ENCODE measurements at regions not wholly inside any gene's neighbourhood (a gene's known extent, or its start where the extent isn't known, plus 50 kb on each side); places are given as distances from the start of the nearest gene placed in this dataset.

GRCh38 chr16:86806181-86806837, 228.0 kb downstream of the FOXL1 start:
- TF ChIP-seq POLR2A (IDR thresholded peaks at IDR 0.05) (no peak), POLR2AphosphoS5 (IDR thresholded peaks at IDR 0.05) (no peak), CTCF (IDR thresholded peaks at IDR 0.05) (no peak)
